ENCODE measurements at regions not wholly inside any gene's neighbourhood (a gene's known extent, or its start where the extent isn't known, plus 50 kb on each side); places are given as distances from the start of the nearest gene placed in this dataset.

- H2AFZ ChIP-seq (ENCODE audit: low read length), result no peak overlapping the region
- no peak overlapping the region for H3K9ac ChIP-seq (ENCODE audit: low read depth, low read length, poor library complexity, severe bottlenecking)
- H3F3A ChIP-seq (ENCODE audit: low read depth), result no peaks in the 10 kb centered on the region
- H4K20me1 ChIP-seq (ENCODE audit: insufficient read depth, low read length, poor library complexity, severe bottlenecking), result no peaks in the 10 kb centered on the region
- H3K9me3 ChIP-seq (ENCODE audit: insufficient read depth, low read depth, low read length), result 0 out of 2 replicates have a peak, but pooled peaks cover 5% of the 10 kb centered on the region
- H3K27me3 ChIP-seq (ENCODE audit: insufficient read depth, low read length, poor library complexity, severe bottlenecking), result no peaks in the 10 kb centered on the region
- H3K36me3 ChIP-seq (ENCODE audit: insufficient read depth, low read length), result no peaks in the 10 kb centered on the region
- no peaks in the 10 kb centered on the region for H3K9me2 ChIP-seq (replicated peaks; ENCODE audit: low read depth, low read length)
- no peak overlapping the region for H3K4me3 ChIP-seq (ENCODE audit: low read length, poor library complexity, severe bottlenecking)
- H3K4me2 ChIP-seq (ENCODE audit: low read depth, low read length, poor library complexity, severe bottlenecking), result no peak overlapping the region
- H3K79me2 ChIP-seq (ENCODE audit: insufficient read depth, low read length), result no peaks in the 10 kb centered on the region
- TF ChIP-seq CTCF (conservative IDR thresholded peaks at IDR 0.05; ENCODE audit: low read length), result no peak
- no peak for TF ChIP-seq EZH2phosphoT487 (IDR thresholded peaks at IDR 0.05; ENCODE audit: borderline replicate concordance)
- no peaks in the 10 kb centered on the region for H3K4me1 ChIP-seq (ENCODE audit: insufficient read depth, low read length, poor library complexity, severe bottlenecking)
Measured at GRCh38 chr20:58051367-58051766, 177.1 kb downstream of the ANKRD60 start.

- Histone ChIP-seq H3K79me2 (ENCODE audit: insufficient read depth, low read length) (no peaks in the 10 kb centered on the region), H3K36me3 (ENCODE audit: insufficient read depth, low read length) (no peaks in the 10 kb centered on the region), H3K9me2 (replicated peaks; ENCODE audit: low read depth, low read length) (no peaks in the 10 kb centered on the region), H4K20me1 (ENCODE audit: insufficient read depth, low read length, poor library complexity, severe bottlenecking) (no peaks in the 10 kb centered on the region), H2AFZ (ENCODE audit: low read length) (no peak overlapping the region), H3K4me3 (ENCODE audit: low read length, poor library complexity, severe bottlenecking) (no peak overlapping the region), H3K9ac (ENCODE audit: low read depth, low read length, poor library complexity, severe bottlenecking) (no peak overlapping the region), H3K9me3 (ENCODE audit: insufficient read depth, low read depth, low read length) (0 out of 2 replicates have a peak, but pooled peaks cover 5% of the 10 kb centered on the region), H3K4me2 (ENCODE audit: low read depth, low read length, poor library complexity, severe bottlenecking) (no peak overlapping the region), H3F3A (ENCODE audit: low read depth) (no peaks in the 10 kb centered on the region), H3K27me3 (ENCODE audit: insufficient read depth, low read length, poor library complexity, severe bottlenecking) (no peaks in the 10 kb centered on the region), H3K4me1 (ENCODE audit: insufficient read depth, low read length, poor library complexity, severe bottlenecking) (no peaks in the 10 kb centered on the region)
- TF ChIP-seq EZH2phosphoT487 (IDR thresholded peaks at IDR 0.05; ENCODE audit: borderline replicate concordance) (no peak), CTCF (conservative IDR thresholded peaks at IDR 0.05; ENCODE audit: low read length) (no peak)
Measured at GRCh38 chr20:58048096-58048702, 180.3 kb downstream of the ANKRD60 start.

- no peaks in the 10 kb centered on the region for H3K79me2 ChIP-seq (ENCODE audit: insufficient read depth, low read length)
Measured at GRCh38 chr20:58046311-58046710, 182.1 kb downstream of the ANKRD60 start.

More at GRCh38 chr20:58046311-58046710, 182.1 kb downstream of the ANKRD60 start:
- Histone ChIP-seq H3K4me3 (ENCODE audit: low read length, poor library complexity, severe bottlenecking) (no peak overlapping the region), H3K9me2 (replicated peaks; ENCODE audit: low read depth, low read length) (no peaks in the 10 kb centered on the region), H3F3A (ENCODE audit: low read depth) (no peaks in the 10 kb centered on the region), H3K27me3 (ENCODE audit: insufficient read depth, low read length, poor library complexity, severe bottlenecking) (no peaks in the 10 kb centered on the region), H3K36me3 (ENCODE audit: insufficient read depth, low read length) (no peaks in the 10 kb centered on the region), H2AFZ (ENCODE audit: low read length) (no peak overlapping the region), H4K20me1 (ENCODE audit: insufficient read depth, low read length, poor library complexity, severe bottlenecking) (no peaks in the 10 kb centered on the region), H3K9me3 (ENCODE audit: insufficient read depth, low read depth, low read length) (0 out of 2 replicates have a peak, but pooled peaks cover under 1% of the 10 kb centered on the region), H3K4me1 (ENCODE audit: insufficient read depth, low read length, poor library complexity, severe bottlenecking) (no peaks in the 10 kb centered on the region), H3K9ac (ENCODE audit: low read depth, low read length, poor library complexity, severe bottlenecking) (no peak overlapping the region), H3K4me2 (ENCODE audit: low read depth, low read length, poor library complexity, severe bottlenecking) (no peak overlapping the region)
- TF ChIP-seq EZH2phosphoT487 (IDR thresholded peaks at IDR 0.05; ENCODE audit: borderline replicate concordance) (no peak), CTCF (conservative IDR thresholded peaks at IDR 0.05; ENCODE audit: low read length) (no peak)
